ENCODE measurements at regions not wholly inside any gene's neighbourhood (a gene's known extent, or its start where the extent isn't known, plus 50 kb on each side); places are given as distances from the start of the nearest gene placed in this dataset.

GRCh38 chr2:18396329-18397010 is 164.0 kb downstream of the RDH14 start:
- ATAC-seq: peak; percentile 45 to 51; a peak in 3 of 6 replicates

GRCh38 chr2:18395555-18395954 is 164.9 kb downstream of the RDH14 start:
- Histone ChIP-seq H3K4me2 (no peak overlapping the region), H3K4me3 (no peak overlapping the region), H3K27ac (no peak overlapping the region), H3K9me3 (no peaks in the 10 kb centered on the region), H3K4me1 (no peaks in the 10 kb centered on the region)
- WGBS (ENCODE audit: missing lambda C conversion rate): 81% methylated on average over 5 of the region's 5 CpGs
- ChIA-PET POLR2A (no interaction called here), CTCF (interaction anchor here (2.4 kb wide), 1 partner anchor 8 kb away, joined by 10 read pairs; no protein-coding TSS in a partner anchor)
- DNase-seq (ENCODE audit: low read depth in 1 of 2, low spot score in 1 of 2) (no peak), FAIRE-seq (no peak), ATAC-seq (no peak)
- TF ChIP-seq MAZ (IDR thresholded peaks at IDR 0.05; ENCODE audit: borderline replicate concordance, low read depth, low read length) (no peak), JUN (IDR thresholded peaks at IDR 0.05) (no peak), ESRRA (IDR thresholded peaks at IDR 0.05; ENCODE audit: borderline replicate concordance, low read length) (no peak), GATA3 (IDR thresholded peaks at IDR 0.05; ENCODE audit: borderline replicate concordance) (no peak), EP300 (IDR thresholded peaks at IDR 0.05) (no peak), USF2 (IDR thresholded peaks at IDR 0.05) (no peak), PBX3 (IDR thresholded peaks at IDR 0.05) (no peak), POLR2AphosphoS2 (conservative IDR thresholded peaks at IDR 0.05; ENCODE audit: low read length) (no peak), ZC3H11A (IDR thresholded peaks at IDR 0.05) (no peak), HES2 (IDR thresholded peaks at IDR 0.05) (no peak), RNF2 (IDR thresholded peaks at IDR 0.05; ENCODE audit: borderline replicate concordance, low read depth) (no peak), TFCP2L1 (CRISPR knock-in tag; IDR thresholded peaks at IDR 0.05) (no peak), CTCF (IDR thresholded peaks at IDR 0.05) (no peak), RFX5 (IDR thresholded peaks at IDR 0.05) (no peak), EHF (CRISPR knock-in tag; IDR thresholded peaks at IDR 0.05) (no peak), CEBPB (IDR thresholded peaks at IDR 0.05) (no peak), MYC (IDR thresholded peaks at IDR 0.05; ENCODE audit: borderline replicate concordance, low read length) (no peak), CBX2 (IDR thresholded peaks at IDR 0.05; ENCODE audit: borderline replicate concordance, low read depth) (no peak), PHF8 (IDR thresholded peaks at IDR 0.05; ENCODE audit: borderline replicate concordance, low read depth) (no peak)

More at GRCh38 chr2:18396329-18397010, 164.0 kb downstream of the RDH14 start:
- no peaks in the 10 kb centered on the region for H3K4me1 ChIP-seq
- no peak overlapping the region for H3K4me3 ChIP-seq
- no peak overlapping the region for H3K27ac ChIP-seq
- ChIA-PET CTCF (interaction anchor here (2.4 kb wide), 1 partner anchor 9 kb away, joined by 10 read pairs; no protein-coding TSS in a partner anchor), POLR2A (no interaction called here)
- no peak for TF ChIP-seq ATOH8 (CRISPR knock-in tag; IDR thresholded peaks at IDR 0.05; ENCODE audit: low read depth)
- FAIRE-seq (no peak), DNase-seq (ENCODE audit: low read depth in 1 of 2, low spot score in 1 of 2) (no peak)
- no peak overlapping the region for H3K4me2 ChIP-seq
- 45% methylated on average over 9 of the region's 9 CpGs for WGBS (ENCODE audit: missing lambda C conversion rate)
- no peaks in the 10 kb centered on the region for H3K9me3 ChIP-seq
